GM20431 (cell line): ENCODE measurements at regions not wholly inside any gene's neighbourhood (a gene's known extent, or its start where the extent isn't known, plus 50 kb on each side); places are given as distances from the start of the nearest gene placed in this dataset.

Experiments
- in situ Hi-C: fragments of 300-500 bp; cut with MseI, MboI; formaldehyde crosslinking; loops from one replicate; pipeline ENCODE4 v1.15.0; 2020; ENCODE audit warnings: low sequenced_read_pairs; ENCODE audit not compliant: unreplicated experiment

- in situ Hi-C loops = no loop called here
Measured at GRCh38 chr9:68643901-68644809, 60.9 kb upstream of the PIP5K1B start.

- in situ Hi-C loops = no loop called here
Measured at GRCh38 chr9:68644831-68645230, 60.2 kb upstream of the PIP5K1B start.

- in situ Hi-C loops = no loop called here
Measured at GRCh38 chr9:68648164-68648563, 56.9 kb upstream of the PIP5K1B start.

- in situ Hi-C loops = no loop called here
Measured at GRCh38 chr9:68648971-68649370, 56.1 kb upstream of the PIP5K1B start.

GRCh38 chr9:68651280-68651893 is 53.7 kb upstream of the PIP5K1B start:
- in situ Hi-C loops = no loop called here

GRCh38 chr9:68653141-68653595 is 51.9 kb upstream of the PIP5K1B start:
- in situ Hi-C loops = no loop called here

GRCh38 chr9:68654075-68654474 is 51.0 kb upstream of the PIP5K1B start:
- in situ Hi-C loops = no loop called here
